Forelimb muscle (tissue), 1 donor: ENCODE measurements at regions not wholly inside any gene's neighbourhood (a gene's known extent, or its start where the extent isn't known, plus 50 kb on each side); places are given as distances from the start of the nearest gene placed in this dataset.
"Not testable (repeated sequence)": the region's sequence is repeated elsewhere in the genome, so short reads cannot be mapped to it uniquely, and the experiment has no call there.

ENCODE experiments used
- DNase-seq: peaks from one replicate; pipeline ENCODE4 v3.0.0-alpha.2; 2013; ENCODE audit warnings: low read depth

- no peak for DNase-seq
Observed at GRCh38 chr2:123808243-123808642, 216.8 kb upstream of the CNTNAP5 start.

GRCh38 chr2:123811846-123812245 lies 213.2 kb upstream of the CNTNAP5 start:
- DNase-seq: no peak

GRCh38 chr2:123816203-123816602 lies 208.9 kb upstream of the CNTNAP5 start:
- no peak for DNase-seq

DNA sequence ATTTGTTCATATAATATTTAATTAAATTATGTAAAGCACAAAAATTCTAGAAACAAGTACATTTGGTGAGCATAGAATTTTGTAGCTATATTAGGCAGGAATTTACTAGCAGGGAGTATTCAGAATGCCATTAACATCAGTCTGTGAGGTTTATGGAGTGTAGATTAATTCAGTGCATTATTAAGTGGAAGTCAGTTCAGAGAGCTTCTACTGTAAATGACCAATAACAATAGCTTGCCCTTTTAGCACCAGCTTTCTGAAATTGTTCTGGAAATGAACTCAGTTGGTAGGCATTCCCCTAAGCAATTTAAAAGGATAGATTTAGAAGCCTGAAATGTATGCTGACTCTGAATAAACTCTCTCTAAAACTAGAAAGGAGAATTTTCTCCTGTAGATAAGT lies 208.2 kb upstream of the CNTNAP5 start:
- DNase-seq: no peak

GRCh38 chr2:123826729-123827271 lies 198.3 kb upstream of the CNTNAP5 start:
- DNase-seq: no peak

DNA sequence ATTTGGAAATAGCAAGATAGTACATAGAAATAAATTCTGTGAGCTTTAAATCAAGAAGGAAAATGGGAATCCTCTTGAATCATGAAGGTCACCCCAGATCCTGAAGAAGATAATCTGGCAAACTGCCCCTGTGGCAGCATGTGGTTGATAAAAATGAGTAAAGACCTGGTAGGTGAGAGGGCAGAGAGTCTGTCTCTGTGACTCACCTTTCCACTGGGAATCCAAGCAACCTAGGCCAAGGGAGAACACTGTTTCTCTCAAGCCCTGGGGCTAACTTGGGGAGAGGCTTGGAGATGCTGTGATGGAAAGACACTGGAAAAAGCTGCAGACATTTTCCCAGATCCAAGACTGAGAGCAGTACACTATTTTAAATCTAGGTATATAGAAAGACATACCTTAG lies 185.8 kb upstream of the CNTNAP5 start:
- no peak for DNase-seq

GRCh38 chr2:123840016-123840415 lies 185.1 kb upstream of the CNTNAP5 start:
- DNase-seq: no peak

- DNase-seq: no peak
Observed at GRCh38 chr2:123840574-123840973, 184.5 kb upstream of the CNTNAP5 start.

- no peak for DNase-seq
Observed at GRCh38 chr2:123851281-123851680, 173.8 kb upstream of the CNTNAP5 start.

DNA sequence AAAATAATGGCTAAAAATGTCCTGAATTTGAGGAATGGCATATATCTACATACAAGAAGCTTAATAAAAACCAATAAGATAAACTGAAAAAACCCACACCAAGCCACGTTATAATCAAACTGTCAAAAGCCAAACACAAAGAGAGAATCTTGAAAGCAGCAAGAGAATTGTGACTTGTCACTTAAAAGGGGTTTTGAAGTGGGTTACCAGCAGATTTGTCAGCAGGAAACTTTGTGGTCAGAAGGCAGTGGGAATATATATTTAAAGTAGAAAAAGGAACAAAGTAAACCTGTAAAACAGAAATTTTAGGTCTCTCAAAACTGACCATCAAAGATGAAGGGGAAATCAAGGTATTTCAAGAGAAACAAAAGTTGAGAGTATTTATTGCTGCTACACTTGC lies 171.9 kb upstream of the CNTNAP5 start:
- DNase-seq: no peak

GRCh38 chr2:123859031-123859430 lies 166.1 kb upstream of the CNTNAP5 start:
- DNase-seq: not testable (repeated sequence)

DNA sequence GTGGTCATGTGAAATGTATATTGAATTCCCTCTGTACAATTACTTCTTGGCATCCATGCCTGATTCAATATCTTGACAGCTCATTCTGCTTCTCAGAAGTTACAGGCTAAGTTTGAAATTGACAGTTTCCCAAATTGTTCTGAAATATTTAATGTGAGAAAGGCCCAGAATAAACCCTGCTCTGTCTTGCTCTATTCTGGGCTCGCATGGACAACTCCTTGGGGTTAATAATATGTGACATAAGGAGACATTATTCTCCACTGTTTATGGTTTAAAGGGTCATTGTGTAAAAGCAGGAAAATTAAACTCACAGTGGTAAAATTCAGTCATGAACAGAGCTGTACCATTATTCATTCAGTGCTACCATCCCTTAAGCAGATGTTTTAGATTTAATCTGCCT lies 160.7 kb upstream of the CNTNAP5 start:
- no peak for DNase-seq

- peak; percentile 55 for DNase-seq
Observed at GRCh38 chr2:123870206-123870880, 154.7 kb upstream of the CNTNAP5 start.

- DNase-seq: no peak
Observed at GRCh38 chr2:123870881-123871276, 154.2 kb upstream of the CNTNAP5 start.

GRCh38 chr2:123890148-123890547 lies 134.9 kb upstream of the CNTNAP5 start:
- DNase-seq: no peak

- no peak for DNase-seq
Observed at GRCh38 chr2:123894167-123894566, 130.9 kb upstream of the CNTNAP5 start.

- peak; percentile 20 for DNase-seq
Observed at GRCh38 chr2:123895651-123896050, 129.4 kb upstream of the CNTNAP5 start.

- no peak for DNase-seq
Observed at GRCh38 chr2:123901256-123901655, 123.8 kb upstream of the CNTNAP5 start.

GRCh38 chr2:123906361-123906760 lies 118.7 kb upstream of the CNTNAP5 start:
- DNase-seq: no peak

- DNase-seq: no peak
Observed at GRCh38 chr2:123908522-123908921, 116.6 kb upstream of the CNTNAP5 start.

DNA sequence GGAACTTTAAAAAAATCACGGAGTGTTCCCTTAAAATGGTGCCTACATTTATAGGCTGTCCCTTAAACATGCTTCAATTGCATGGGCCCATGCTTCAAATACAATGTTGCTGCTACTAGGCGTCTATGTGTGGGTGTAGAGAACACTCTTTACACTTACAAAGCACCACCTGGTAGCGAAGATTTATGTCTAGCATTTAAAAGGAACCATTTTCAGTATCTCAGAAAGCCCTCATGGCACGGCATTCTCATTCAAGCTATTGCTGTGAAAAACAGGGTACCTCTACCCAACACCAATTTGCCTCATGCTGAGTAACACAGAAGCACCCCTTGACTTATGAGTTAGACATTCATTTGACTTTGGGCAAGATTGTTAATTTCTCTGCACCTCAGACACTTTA lies 112.9 kb upstream of the CNTNAP5 start:
- no peak for DNase-seq

DNA sequence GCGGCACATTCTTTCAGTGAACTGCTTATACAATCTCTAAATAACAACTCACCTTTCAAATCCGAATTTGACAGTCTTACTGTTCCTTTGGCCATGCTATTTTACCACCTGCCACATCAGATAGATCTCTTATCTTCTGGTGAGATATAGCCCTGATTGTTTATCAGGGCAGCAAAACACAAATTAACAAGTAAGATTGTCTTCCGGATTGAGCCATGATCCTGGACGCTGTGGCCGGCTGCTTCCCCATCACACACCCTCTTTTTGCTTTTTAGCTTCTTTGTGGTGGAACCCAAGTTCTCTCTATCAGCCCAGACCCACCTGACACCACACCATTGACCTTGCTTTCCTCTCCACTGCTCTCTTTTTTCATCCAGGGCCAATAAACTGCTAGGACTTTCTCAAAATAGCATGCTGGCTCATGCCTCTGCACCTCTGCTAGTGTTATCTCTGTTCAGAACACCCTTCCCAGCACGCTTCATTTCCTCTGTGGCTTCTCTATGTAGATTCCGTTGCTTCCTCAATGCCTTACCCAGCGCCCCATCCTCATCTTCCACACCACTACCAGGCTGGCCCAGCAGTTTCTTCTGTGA lies 111.8 kb upstream of the CNTNAP5 start:
- DNase-seq: no peak

- no peak for DNase-seq
Observed at GRCh38 chr2:123915380-123915779, 109.7 kb upstream of the CNTNAP5 start.

- no peak for DNase-seq
Observed at GRCh38 chr2:123916051-123916450, 109.0 kb upstream of the CNTNAP5 start.
